Stomach (tissue), 4 donors: ENCODE measurements at regions not wholly inside any gene's neighbourhood (a gene's known extent, or its start where the extent isn't known, plus 50 kb on each side); places are given as distances from the start of the nearest gene placed in this dataset.

ENCODE experiments used
- POLR2A ChIP-seq, 4 donors: fragments of 450-650 bp; IDR thresholded peaks; one replicate each; pipeline ENCODE4 v1.6.1; 2016; ENCODE audit warnings: antibody characterized with exemption in 4 of 4, control low read depth in 2 of 4, mild to moderate bottlenecking in 1 of 4, moderate library complexity in 1 of 4
- TF ChIP-seq, protein P1 (sequence below), 7 experiments: fragments of 450-650 bp in 4 of 7; fragments of 200-600 bp in 3 of 7; sonication (generic) in 3 of 7; IDR thresholded peaks; one replicate each; pipeline ENCODE4 v1.5.1; 2016 to 2019; ENCODE audit warnings: antibody characterized with exemption in 7 of 7, control low read depth in 2 of 7, mild to moderate bottlenecking in 1 of 7

DNA sequence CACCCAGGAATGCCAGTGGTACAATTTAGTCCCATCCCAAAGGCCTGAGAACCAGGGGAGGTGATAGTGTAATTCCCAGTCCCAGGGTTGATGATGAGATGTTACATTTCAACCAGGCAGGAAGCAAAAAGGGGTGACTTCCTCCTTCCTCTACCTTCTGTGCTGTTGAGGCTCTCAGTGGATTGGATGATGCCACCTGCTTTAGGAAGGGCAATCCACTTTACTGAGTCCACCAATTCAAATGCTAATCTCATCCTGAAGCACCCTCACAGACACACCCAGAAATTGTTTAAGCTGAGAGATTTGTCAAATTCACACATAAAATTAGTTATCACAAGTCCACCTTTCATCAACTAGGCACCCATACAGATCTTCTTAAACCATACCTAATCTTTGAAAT lies 418.5 kb upstream of the GOLIM4 start:
- TF ChIP-seq, protein P1, sequence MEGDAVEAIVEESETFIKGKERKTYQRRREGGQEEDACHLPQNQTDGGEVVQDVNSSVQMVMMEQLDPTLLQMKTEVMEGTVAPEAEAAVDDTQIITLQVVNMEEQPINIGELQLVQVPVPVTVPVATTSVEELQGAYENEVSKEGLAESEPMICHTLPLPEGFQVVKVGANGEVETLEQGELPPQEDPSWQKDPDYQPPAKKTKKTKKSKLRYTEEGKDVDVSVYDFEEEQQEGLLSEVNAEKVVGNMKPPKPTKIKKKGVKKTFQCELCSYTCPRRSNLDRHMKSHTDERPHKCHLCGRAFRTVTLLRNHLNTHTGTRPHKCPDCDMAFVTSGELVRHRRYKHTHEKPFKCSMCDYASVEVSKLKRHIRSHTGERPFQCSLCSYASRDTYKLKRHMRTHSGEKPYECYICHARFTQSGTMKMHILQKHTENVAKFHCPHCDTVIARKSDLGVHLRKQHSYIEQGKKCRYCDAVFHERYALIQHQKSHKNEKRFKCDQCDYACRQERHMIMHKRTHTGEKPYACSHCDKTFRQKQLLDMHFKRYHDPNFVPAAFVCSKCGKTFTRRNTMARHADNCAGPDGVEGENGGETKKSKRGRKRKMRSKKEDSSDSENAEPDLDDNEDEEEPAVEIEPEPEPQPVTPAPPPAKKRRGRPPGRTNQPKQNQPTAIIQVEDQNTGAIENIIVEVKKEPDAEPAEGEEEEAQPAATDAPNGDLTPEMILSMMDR (IDR thresholded peaks at IDR 0.05), result no peak
- TF ChIP-seq POLR2A (IDR thresholded peaks at IDR 0.05), result no peak
